PC-9 (cell line): ENCODE measurements at regions not wholly inside any gene's neighbourhood (a gene's known extent, or its start where the extent isn't known, plus 50 kb on each side); places are given as distances from the start of the nearest gene placed in this dataset.

Source experiments
- BruUV-seq: library from RNA; stranded (reverse); fragments of 400-500 nt; replicated peaks from 2 replicates; lab custom pipeline; 2021; lab: Mats Ljungman, UMichigan
- CTCF ChIA-PET: fragments of 300-600 bp; sonication (Branson Sonifier 250); formaldehyde crosslinking; loops from one replicate; lab custom pipeline; 2022; ENCODE audit warnings: antibody characterized with exemption; lab: Charles Lee
- POLR2A ChIA-PET: fragments of 300-600 bp; sonication (Branson Sonifier 250); formaldehyde crosslinking; loops from one replicate; lab custom pipeline; 2022; ENCODE audit warnings: antibody characterized with exemption; ENCODE audit not compliant: unreplicated experiment; lab: Charles Lee
- DNase-seq, 2 experiments: peaks; one replicate each; pipeline versions ENCODE4 v3.0.0 to v3.0.0-alpha.2; 2015 to 2022; ENCODE audit warnings: mixed read lengths in 1 of 2
- H2AFZ ChIP-seq: fragments of 200-600 bp; sonication (generic); 2 replicates; pipeline ENCODE4 v1.8.1; 2017; ENCODE audit warnings: antibody characterized with exemption
- H3F3A ChIP-seq: fragments of 200-600 bp; sonication (generic); 2 replicates; pipeline ENCODE4 v1.8.1; 2017; ENCODE audit warnings: antibody characterized with exemption, mild to moderate bottlenecking, low read depth; ENCODE audit not compliant: insufficient read depth
- H3K27ac ChIP-seq: fragments of 200-600 bp; sonication (generic); 2 replicates; pipeline ENCODE4 v1.6.1; 2016; ENCODE audit warnings: mixed run types
- H3K27me3 ChIP-seq: fragments of 200-600 bp; sonication (generic); 2 replicates; pipeline ENCODE4 v1.6.1; 2016; ENCODE audit warnings: low read depth, mixed run types; ENCODE audit not compliant: insufficient read depth
- H3K36me3 ChIP-seq: fragments of 200-600 bp; sonication (generic); 2 replicates; pipeline ENCODE4 v1.6.1; 2016; ENCODE audit warnings: low read depth, mixed run types
- H3K4me1 ChIP-seq: fragments of 200-600 bp; sonication (generic); replicated peaks from 2 replicates; pipeline ENCODE4 v1.6.1; 2016; ENCODE audit warnings: mixed run types; ENCODE audit not compliant: insufficient read depth
- H3K4me2 ChIP-seq: fragments of 200-600 bp; sonication (generic); 2 replicates; pipeline ENCODE4 v1.6.1; 2017; ENCODE audit warnings: mixed run types
- H3K4me3 ChIP-seq: fragments of 200-600 bp; sonication (generic); 2 replicates; pipeline ENCODE4 v1.6.1; 2016; ENCODE audit warnings: mixed run types
- H3K79me2 ChIP-seq: fragments of 200-600 bp; sonication (generic); 2 replicates; pipeline ENCODE4 v1.6.1; 2017; ENCODE audit warnings: low read depth, mixed run types
- H3K9me2 ChIP-seq: fragments of 200-600 bp; sonication (generic); 2 replicates; pipeline ENCODE4 v1.8.1; 2017; ENCODE audit warnings: mild to moderate bottlenecking; ENCODE audit not compliant: insufficient read depth
- H3K9me3 ChIP-seq: fragments of 200-600 bp; sonication (generic); 2 replicates; pipeline ENCODE4 v1.8.1; 2016; ENCODE audit warnings: low read depth; ENCODE audit not compliant: insufficient read depth
- H4K20me1 ChIP-seq: fragments of 200-600 bp; sonication (generic); 2 replicates; pipeline ENCODE4 v1.8.1; 2017; ENCODE audit not compliant: insufficient read depth
- CTCF ChIP-seq: fragments of 200-600 bp; sonication (generic); conservative IDR thresholded peaks from 2 replicates; pipeline ENCODE4 v1.6.1; 2017; ENCODE audit warnings: mixed run types, antibody characterized with exemption, mild to moderate bottlenecking, moderate library complexity
- EZH2 ChIP-seq: fragments of 200-600 bp; sonication (generic); IDR thresholded peaks from 2 replicates; pipeline ENCODE4 v1.8.0; 2017; ENCODE audit warnings: antibody characterized with exemption, low read depth
- intact Hi-C: fragments of 100-400 bp; cut with micrococcal nuclease; formaldehyde crosslinking; loops from one replicate; pipeline ENCODE4 v1.10.0; 2022; ENCODE audit not compliant: unreplicated experiment

GRCh38 chr2:173605994-173606393 lies 251.3 kb downstream of the CDCA7 start:
- H3K36me3 ChIP-seq = no peaks in the 10 kb centered on the region
- TF ChIP-seq CTCF (no peak), EZH2 (no peak)
- no peaks in the 10 kb centered on the region for H3K9me3 ChIP-seq
- H4K20me1 ChIP-seq = no peaks in the 10 kb centered on the region
- H3K27ac ChIP-seq = no peak overlapping the region
- 0 out of 2 replicates have a peak, but pooled peaks cover 6% of the 10 kb centered on the region for H3K27me3 ChIP-seq
- H3K9me2 ChIP-seq = no peaks in the 10 kb centered on the region
- no TSS peak for BruUV-seq
- H3K4me2 ChIP-seq = no peak overlapping the region
- intact Hi-C loops = no loop called here
- H3F3A ChIP-seq = no peaks in the 10 kb centered on the region
- no peak overlapping the region for H3K4me3 ChIP-seq
- ChIA-PET POLR2A (no interaction called here), CTCF (no interaction called here)
- H3K4me1 ChIP-seq = no peaks in the 10 kb centered on the region
- H3K79me2 ChIP-seq = no peaks in the 10 kb centered on the region
- DNase-seq = no peak
- H2AFZ ChIP-seq = no peak overlapping the region

GRCh38 chr2:173606619-173607248 lies 252.1 kb downstream of the CDCA7 start:
- POLR2A ChIA-PET = no interaction called here
- Histone ChIP-seq H3K4me1 (no peaks in the 10 kb centered on the region), H3F3A (no peaks in the 10 kb centered on the region), H3K27me3 (peaks cover 11% of the 10 kb centered on the region), H3K9me3 (no peaks in the 10 kb centered on the region), H3K4me3 (no peak overlapping the region), H3K36me3 (no peaks in the 10 kb centered on the region), H3K27ac (no peak overlapping the region), H3K9me2 (peaks cover 3% of the 10 kb centered on the region; the same call in 1 of the 2 replicates), H3K4me2 (no peak overlapping the region), H2AFZ (no peak overlapping the region), H4K20me1 (no peaks in the 10 kb centered on the region), H3K79me2 (no peaks in the 10 kb centered on the region)
- CTCF ChIA-PET = no interaction called here
- TF ChIP-seq CTCF (no peak), EZH2 (no peak)
- no TSS peak for BruUV-seq
- no peak for DNase-seq
- intact Hi-C loops = no loop called here

- Histone ChIP-seq H2AFZ (no peak overlapping the region), H3K79me2 (no peaks in the 10 kb centered on the region), H3K27ac (no peak overlapping the region), H3K4me3 (no peak overlapping the region), H4K20me1 (no peaks in the 10 kb centered on the region), H3K27me3 (peaks cover 15% of the 10 kb centered on the region), H3K4me1 (no peaks in the 10 kb centered on the region), H3F3A (no peaks in the 10 kb centered on the region), H3K36me3 (no peaks in the 10 kb centered on the region), H3K9me2 (peaks cover 3% of the 10 kb centered on the region; the same call in 1 of the 2 replicates), H3K4me2 (no peak overlapping the region), H3K9me3 (no peaks in the 10 kb centered on the region)
- no peak for DNase-seq
- ChIA-PET POLR2A (no interaction called here), CTCF (no interaction called here)
- no peak for TF ChIP-seq CTCF
- no peak for TF ChIP-seq EZH2
- BruUV-seq = no TSS peak
- intact Hi-C loops = no loop called here
Observed at GRCh38 chr2:173607606-173608311, 253.1 kb downstream of the CDCA7 start.
